Fibroblast of skin of right biceps (primary cell): ENCODE measurements at regions not wholly inside any gene's neighbourhood (a gene's known extent, or its start where the extent isn't known, plus 50 kb on each side); places are given as distances from the start of the nearest gene placed in this dataset.
A peak's percentile ranks its signal among the peaks of the same experiment; 100 is the strongest.

Experiments used
- DNase-seq: peaks from one replicate; pipeline ENCODE4 v3.0.0-alpha.2; 2013

- DNase-seq: no peak
These were observed 278.2 kb upstream of the PRDM1 start for GRCh38 chr6:105807905-105808304.

- DNase-seq: peak; percentile 57
These were observed 279.6 kb upstream of the PRDM1 start for GRCh38 chr6:105806486-105806920.

GRCh38 chr6:105805501-105806023 is 280.6 kb upstream of the PRDM1 start:
- no peak for DNase-seq

- peak; percentile 92 for DNase-seq
These were observed 281.7 kb upstream of the PRDM1 start for GRCh38 chr6:105804424-105804823.

- DNase-seq: no peak
These were observed 282.1 kb upstream of the PRDM1 start for GRCh38 chr6:105804000-105804399.

GRCh38 chr6:105803442-105803841 is 282.7 kb upstream of the PRDM1 start:
- peak; percentile 87 for DNase-seq

GRCh38 chr6:105802703-105803102 is 283.4 kb upstream of the PRDM1 start:
- DNase-seq: no peak

- DNase-seq: no peak
These were observed 285.3 kb upstream of the PRDM1 start for GRCh38 chr6:105800871-105801270.

GRCh38 chr6:105800398-105800797 is 285.7 kb upstream of the PRDM1 start:
- DNase-seq: no peak

- DNase-seq: no peak
These were observed 287.1 kb upstream of the PRDM1 start for GRCh38 chr6:105799056-105799455.

- DNase-seq: peak; percentile 86
These were observed 288.1 kb upstream of the PRDM1 start for GRCh38 chr6:105797983-105798453.

- no peak for DNase-seq
These were observed 288.7 kb upstream of the PRDM1 start for GRCh38 chr6:105797286-105797979.

GRCh38 chr6:105795913-105796517 is 290.1 kb upstream of the PRDM1 start:
- DNase-seq: no peak

- DNase-seq: no peak
These were observed 290.8 kb upstream of the PRDM1 start for GRCh38 chr6:105795366-105795765.

- no peak for DNase-seq
These were observed 291.3 kb upstream of the PRDM1 start for GRCh38 chr6:105794870-105795269.

- no peak for DNase-seq
These were observed 291.9 kb upstream of the PRDM1 start for GRCh38 chr6:105794239-105794638.

- DNase-seq: no peak
These were observed 293.0 kb upstream of the PRDM1 start for GRCh38 chr6:105793130-105793529.

- DNase-seq: no peak
These were observed 294.4 kb upstream of the PRDM1 start for GRCh38 chr6:105791583-105792318.

- DNase-seq: no peak
These were observed 295.0 kb upstream of the PRDM1 start for GRCh38 chr6:105791179-105791578.

GRCh38 chr6:105790635-105791034 is 295.5 kb upstream of the PRDM1 start:
- DNase-seq: no peak

- DNase-seq: no peak
These were observed 296.2 kb upstream of the PRDM1 start for GRCh38 chr6:105789935-105790334.

- DNase-seq: no peak
These were observed 298.4 kb upstream of the PRDM1 start for GRCh38 chr6:105787747-105788146.

GRCh38 chr6:105786890-105787655 is 299.1 kb upstream of the PRDM1 start:
- DNase-seq: no peak
